Fibroblast of lung (primary cell): ENCODE measurements at regions not wholly inside any gene's neighbourhood (a gene's known extent, or its start where the extent isn't known, plus 50 kb on each side); places are given as distances from the start of the nearest gene placed in this dataset.

ENCODE experiments used
- DNase-seq, 2 donors: peaks; one replicate each; pipeline versions ENCODE4 v3.0.0 to v3.0.0-alpha.2; 2010; ENCODE audit warnings: low read depth in 2 of 2
- H2AFZ ChIP-seq: 2 replicates; pipeline ENCODE4 v1.5.1; 2012; ENCODE audit warnings: low read length, control low read depth, inconsistent platforms
- H3K27ac ChIP-seq: 2 replicates; pipeline ENCODE4 v1.5.1; 2011; ENCODE audit warnings: low read length, control low read depth; ENCODE audit not compliant: insufficient read depth
- H3K27me3 ChIP-seq: 2 replicates; pipeline ENCODE4 v1.5.1; 2011; ENCODE audit warnings: mild to moderate bottlenecking, low read length; ENCODE audit not compliant: control insufficient read depth, insufficient read depth
- H3K36me3 ChIP-seq: 2 replicates; pipeline ENCODE4 v1.5.1; 2011; ENCODE audit warnings: low read length; ENCODE audit not compliant: control insufficient read depth, insufficient read depth
- H3K4me1 ChIP-seq: 2 replicates; pipeline ENCODE4 v1.5.1; 2011; ENCODE audit warnings: low read length; ENCODE audit not compliant: control insufficient read depth, insufficient read depth; ENCODE audit errors: extremely low read depth
- H3K4me2 ChIP-seq: 2 replicates; pipeline ENCODE4 v1.5.1; 2011; ENCODE audit warnings: low read length, control low read depth; ENCODE audit not compliant: insufficient read depth; ENCODE audit errors: extremely low read depth
- H3K4me3 ChIP-seq, 4 experiments: fragments of 200-600 bp in 1 of 4; sonication (generic) in 1 of 4; replicated peaks in 1 of 4; 2 replicates each; pipeline ENCODE4 v1.5.1; 2011 to 2016; ENCODE audit warnings: low read length in 4 of 4, low read depth in 3 of 4, mild to moderate bottlenecking in 3 of 4, control low read depth in 2 of 4, inconsistent platforms in 1 of 4, mixed read lengths in 1 of 4; ENCODE audit not compliant: insufficient read depth in 1 of 4; ENCODE audit errors: control extremely low read depth in 1 of 4
- H3K79me2 ChIP-seq: 2 replicates; pipeline ENCODE4 v1.5.1; 2012; ENCODE audit warnings: mild to moderate bottlenecking, low read length, inconsistent platforms; ENCODE audit not compliant: control insufficient read depth, insufficient read depth
- H3K9ac ChIP-seq: 2 replicates; pipeline ENCODE4 v1.5.1; 2011; ENCODE audit warnings: mild to moderate bottlenecking, low read length, control low read depth; ENCODE audit not compliant: insufficient read depth
- H3K9me3 ChIP-seq: 2 replicates; pipeline ENCODE4 v1.5.1; 2012; ENCODE audit warnings: low read depth, low read length; ENCODE audit not compliant: control insufficient read depth, insufficient read depth
- H4K20me1 ChIP-seq: 2 replicates; pipeline ENCODE4 v1.5.1; 2011; ENCODE audit warnings: low read length; ENCODE audit not compliant: control insufficient read depth, insufficient read depth; ENCODE audit errors: extremely low read depth
- CTCF ChIP-seq, 2 donors: IDR thresholded peaks in 1 of 2; conservative IDR thresholded peaks in 1 of 2; 1 replicate in 1 of 2; 2 replicates in 1 of 2; pipeline ENCODE4 v1.5.1; 2011 to 2012; ENCODE audit warnings: low read length in 2 of 2, control low read depth in 1 of 2, inconsistent platforms in 1 of 2, low read depth in 1 of 2, mild to moderate bottlenecking in 1 of 2
- EZH2 ChIP-seq: IDR thresholded peaks from 2 replicates; pipeline ENCODE4 v1.5.1; 2012; ENCODE audit warnings: low read length, control low read depth, mild to moderate bottlenecking; ENCODE audit errors: missing control alignments

GRCh38 chr4:156437666-156438065 lies 484.0 kb upstream of the CTSO start:
- H3K27me3 ChIP-seq: no peaks in the 10 kb centered on the region
- no peaks in the 10 kb centered on the region for H4K20me1 ChIP-seq
- no peak overlapping the region for H3K27ac ChIP-seq
- TF ChIP-seq CTCF (conservative IDR thresholded peaks at IDR 0.05 in 1 of 2, IDR thresholded peaks at IDR 0.05 in 1 of 2; ENCODE audit: low read depth in 1 of 2, low read length in 2 of 2) (no peak), EZH2 (no peak)
- no peak for DNase-seq
- no peaks in the 10 kb centered on the region for H3K36me3 ChIP-seq
- no peaks in the 10 kb centered on the region for H3K9me3 ChIP-seq
- no peak overlapping the region for H3K4me2 ChIP-seq
- no peak overlapping the region for H2AFZ ChIP-seq
- no peaks in the 10 kb centered on the region for H3K4me1 ChIP-seq
- H3K9ac ChIP-seq: no peak overlapping the region
- H3K4me3 ChIP-seq: no peak overlapping the region
- no peaks in the 10 kb centered on the region for H3K79me2 ChIP-seq

DNA sequence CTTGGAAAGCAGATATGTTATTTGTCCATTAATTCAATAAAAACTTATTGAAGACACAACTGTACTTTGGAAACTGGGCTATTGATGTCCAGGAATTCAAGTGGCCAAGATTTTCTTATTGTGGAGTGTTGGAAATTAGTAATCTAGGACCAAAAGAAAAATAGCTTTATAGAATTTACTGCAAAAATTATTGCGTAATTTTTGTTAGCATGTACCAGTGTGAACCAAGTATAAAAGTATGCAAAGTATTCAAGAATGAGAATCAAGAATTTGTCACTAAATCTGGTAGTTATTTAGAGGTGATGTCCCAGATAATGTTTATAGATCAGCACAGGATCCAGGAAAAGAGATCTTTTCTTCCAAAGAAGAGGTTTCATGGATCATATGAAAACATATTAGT lies 468.9 kb upstream of the CTSO start:
- no peaks in the 10 kb centered on the region for H3K79me2 ChIP-seq
- no peak overlapping the region for H3K4me2 ChIP-seq
- TF ChIP-seq CTCF (conservative IDR thresholded peaks at IDR 0.05 in 1 of 2, IDR thresholded peaks at IDR 0.05 in 1 of 2; ENCODE audit: low read depth in 1 of 2, low read length in 2 of 2): no peak
- TF ChIP-seq EZH2: no peak
- peak; percentile 2 to 8 for DNase-seq
- no peaks in the 10 kb centered on the region for H3K9me3 ChIP-seq
- no peak overlapping the region for H2AFZ ChIP-seq
- H3K4me1 ChIP-seq: peaks cover 7% of the 10 kb centered on the region
- no peak overlapping the region for H3K27ac ChIP-seq
- H4K20me1 ChIP-seq: no peaks in the 10 kb centered on the region
- no peak overlapping the region for H3K4me3 ChIP-seq
- H3K36me3 ChIP-seq: no peaks in the 10 kb centered on the region
- H3K27me3 ChIP-seq: no peaks in the 10 kb centered on the region
- no peak overlapping the region for H3K9ac ChIP-seq

- Histone ChIP-seq H3K27me3 (no peaks in the 10 kb centered on the region), H3K36me3 (no peaks in the 10 kb centered on the region), H3K4me1 (peaks cover 7% of the 10 kb centered on the region), H3K27ac (no peak overlapping the region), H3K4me3 (no peak overlapping the region), H4K20me1 (no peaks in the 10 kb centered on the region), H3K79me2 (no peaks in the 10 kb centered on the region), H3K4me2 (no peak overlapping the region), H3K9ac (no peak overlapping the region), H2AFZ (no peak overlapping the region), H3K9me3 (no peaks in the 10 kb centered on the region)
- DNase-seq: peak; percentile 9 to 11
- TF ChIP-seq EZH2 (no peak), CTCF (conservative IDR thresholded peaks at IDR 0.05 in 1 of 2, IDR thresholded peaks at IDR 0.05 in 1 of 2; ENCODE audit: low read depth in 1 of 2, low read length in 2 of 2) (no peak)
Measured at GRCh38 chr4:156420623-156421022, 467.0 kb upstream of the CTSO start.
